Left ventricle myocardium inferior (tissue), 1 donor: ENCODE measurements at regions not wholly inside any gene's neighbourhood (a gene's known extent, or its start where the extent isn't known, plus 50 kb on each side); places are given as distances from the start of the nearest gene placed in this dataset.

ENCODE experiments used
- DNase-seq: peaks from one replicate; pipeline ENCODE4 v3.0.0-alpha.2; 2020
- H3K27ac ChIP-seq: fragments of 200-600 bp; replicated peaks from 2 replicates; pipeline ENCODE4 v1.8.0; 2021
- H3K27me3 ChIP-seq: fragments of 200-600 bp; 2 replicates; pipeline ENCODE4 v1.8.0; 2021; ENCODE audit warnings: low read depth
- H3K36me3 ChIP-seq: fragments of 200-600 bp; 2 replicates; pipeline ENCODE4 v1.8.0; 2021
- H3K4me1 ChIP-seq: fragments of 200-600 bp; 2 replicates; pipeline ENCODE4 v1.8.0; 2021
- H3K4me3 ChIP-seq: fragments of 200-600 bp; 2 replicates; pipeline ENCODE4 v1.8.0; 2021; ENCODE audit warnings: mild to moderate bottlenecking, moderate library complexity
- H3K9me3 ChIP-seq: fragments of 200-600 bp; replicated peaks from 2 replicates; pipeline ENCODE4 v1.8.0; 2021
- intact Hi-C: fragments of 100-400 bp; cut with micrococcal nuclease; formaldehyde crosslinking; loops from one replicate; pipeline ENCODE4 v1.11.0; 2022
- TF ChIP-seq, protein P1 (sequence below): fragments of 200-600 bp; IDR thresholded peaks from 2 replicates; pipeline ENCODE4 v1.8.0; 2021; ENCODE audit warnings: antibody characterized with exemption, mild to moderate bottlenecking, borderline replicate concordance
- donor health status: DM: no; HTN: yes; CAD: no; lungs with severe emphysema.

DNA sequence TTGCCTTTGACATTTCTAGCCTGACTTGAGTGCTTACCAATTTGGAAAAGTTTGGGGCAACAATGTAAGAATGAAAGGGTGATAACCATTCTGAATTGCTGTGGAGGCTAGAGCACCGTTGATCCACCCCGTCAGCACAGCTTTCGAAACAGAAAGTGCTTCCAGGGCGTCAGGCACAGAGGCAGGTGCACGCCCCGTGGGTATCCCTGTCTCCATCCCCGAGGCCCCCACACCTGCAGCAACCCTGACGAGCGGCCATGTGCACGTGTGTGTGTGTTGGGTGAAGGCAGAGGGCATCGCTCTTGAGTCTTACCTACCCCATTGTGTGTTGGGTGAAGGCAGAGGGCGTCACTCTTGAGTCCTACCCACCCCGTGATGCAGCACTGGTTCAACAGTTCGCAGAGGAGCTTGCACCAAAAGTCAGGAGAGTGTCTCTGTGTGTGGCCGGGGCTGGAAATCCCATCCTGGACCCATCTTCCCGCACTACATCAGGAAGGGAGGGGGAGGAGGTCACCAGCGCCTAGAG, 404.5 kb downstream of the BRD1 start:
- no peaks in the 10 kb centered on the region for H3K4me1 ChIP-seq
- DNase-seq = no peak
- no peak overlapping the region for H3K4me3 ChIP-seq
- H3K27ac ChIP-seq = no peak overlapping the region
- TF ChIP-seq, protein P1, sequence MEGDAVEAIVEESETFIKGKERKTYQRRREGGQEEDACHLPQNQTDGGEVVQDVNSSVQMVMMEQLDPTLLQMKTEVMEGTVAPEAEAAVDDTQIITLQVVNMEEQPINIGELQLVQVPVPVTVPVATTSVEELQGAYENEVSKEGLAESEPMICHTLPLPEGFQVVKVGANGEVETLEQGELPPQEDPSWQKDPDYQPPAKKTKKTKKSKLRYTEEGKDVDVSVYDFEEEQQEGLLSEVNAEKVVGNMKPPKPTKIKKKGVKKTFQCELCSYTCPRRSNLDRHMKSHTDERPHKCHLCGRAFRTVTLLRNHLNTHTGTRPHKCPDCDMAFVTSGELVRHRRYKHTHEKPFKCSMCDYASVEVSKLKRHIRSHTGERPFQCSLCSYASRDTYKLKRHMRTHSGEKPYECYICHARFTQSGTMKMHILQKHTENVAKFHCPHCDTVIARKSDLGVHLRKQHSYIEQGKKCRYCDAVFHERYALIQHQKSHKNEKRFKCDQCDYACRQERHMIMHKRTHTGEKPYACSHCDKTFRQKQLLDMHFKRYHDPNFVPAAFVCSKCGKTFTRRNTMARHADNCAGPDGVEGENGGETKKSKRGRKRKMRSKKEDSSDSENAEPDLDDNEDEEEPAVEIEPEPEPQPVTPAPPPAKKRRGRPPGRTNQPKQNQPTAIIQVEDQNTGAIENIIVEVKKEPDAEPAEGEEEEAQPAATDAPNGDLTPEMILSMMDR = no peak
- peaks cover 28% of the 10 kb centered on the region for H3K27me3 ChIP-seq
- intact Hi-C loops = no loop called here
- peaks cover 34% of the 10 kb centered on the region for H3K9me3 ChIP-seq
- H3K36me3 ChIP-seq = no peaks in the 10 kb centered on the region

DNA sequence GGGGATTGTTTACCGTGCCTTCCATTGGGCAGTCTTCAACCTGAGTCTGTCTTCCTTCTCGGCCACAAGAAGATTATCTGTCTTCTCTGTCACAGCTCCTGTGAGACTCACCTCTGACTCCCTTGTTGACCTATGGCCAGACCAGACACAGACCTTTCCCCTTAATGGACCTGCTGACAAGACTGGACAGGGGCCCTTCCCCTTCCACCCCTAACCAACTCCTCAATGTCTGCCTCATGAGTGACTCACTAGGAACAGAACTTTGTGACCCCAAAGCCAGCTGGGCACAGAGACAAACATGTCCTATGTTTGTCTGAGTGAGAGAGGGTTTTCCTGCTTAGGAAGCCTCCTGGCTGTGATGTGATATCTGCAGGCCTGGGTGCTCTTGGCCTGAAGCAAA, 405.0 kb downstream of the BRD1 start:
- Histone ChIP-seq H3K27me3 (peaks cover 23% of the 10 kb centered on the region), H3K27ac (no peak overlapping the region), H3K36me3 (no peaks in the 10 kb centered on the region), H3K4me3 (no peak overlapping the region), H3K4me1 (no peaks in the 10 kb centered on the region), H3K9me3 (peaks cover 34% of the 10 kb centered on the region)
- intact Hi-C loops = no loop called here
- no peak for DNase-seq
- TF ChIP-seq, protein P1 = no peak

DNA sequence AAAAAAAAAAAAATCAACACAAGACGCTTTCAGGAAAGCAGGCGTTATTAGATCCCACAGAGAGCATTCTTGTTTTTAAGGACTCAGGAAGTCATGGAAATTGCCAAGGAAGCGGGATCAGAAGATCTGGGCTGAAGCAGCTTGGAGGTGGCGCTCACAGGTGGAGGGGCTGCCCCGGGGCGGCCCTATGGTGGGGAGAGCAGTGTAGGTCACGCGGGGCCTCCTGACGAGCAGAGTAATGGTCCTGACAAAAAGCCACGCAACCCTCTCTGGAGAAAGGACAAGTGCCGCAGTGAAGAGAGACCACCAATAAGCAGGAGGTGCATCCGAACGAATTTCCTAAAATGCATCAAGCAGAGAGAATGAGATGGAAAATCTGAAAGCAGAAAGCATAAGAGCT, 407.0 kb downstream of the BRD1 start:
- intact Hi-C loops = no loop called here
- H3K36me3 ChIP-seq = no peaks in the 10 kb centered on the region
- H3K27ac ChIP-seq = no peak overlapping the region
- no peak overlapping the region for H3K4me3 ChIP-seq
- TF ChIP-seq, protein P1 = no peak
- no peaks in the 10 kb centered on the region for H3K4me1 ChIP-seq
- peaks cover 22% of the 10 kb centered on the region for H3K27me3 ChIP-seq
- H3K9me3 ChIP-seq = peaks cover 34% of the 10 kb centered on the region
- DNase-seq = no peak

DNA sequence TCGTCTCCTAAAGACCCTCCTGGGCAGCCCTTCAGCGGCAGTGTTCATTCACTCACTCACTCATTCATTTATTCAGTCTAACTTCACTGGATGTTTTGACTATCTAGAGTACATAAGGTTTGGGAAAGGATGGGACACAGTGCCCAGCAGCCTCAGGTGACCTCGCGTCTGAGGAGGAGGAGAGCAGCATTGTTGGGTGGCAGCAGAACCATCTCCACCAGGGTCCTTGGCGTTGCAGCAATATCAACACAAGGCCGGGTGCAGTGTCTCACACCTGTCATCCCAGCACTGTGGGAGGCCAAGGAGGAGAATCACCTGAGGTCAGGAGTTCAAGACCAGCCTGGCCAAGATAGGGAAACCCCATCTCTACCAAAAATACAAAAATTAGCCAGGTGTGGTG, 408.0 kb downstream of the BRD1 start:
- Histone ChIP-seq H3K27me3 (peaks cover 25% of the 10 kb centered on the region), H3K9me3 (peaks cover 34% of the 10 kb centered on the region), H3K27ac (no peak overlapping the region), H3K4me3 (no peak overlapping the region), H3K36me3 (no peaks in the 10 kb centered on the region), H3K4me1 (no peaks in the 10 kb centered on the region)
- TF ChIP-seq, protein P1 = no peak
- no peak for DNase-seq
- intact Hi-C loops = no loop called here

DNA sequence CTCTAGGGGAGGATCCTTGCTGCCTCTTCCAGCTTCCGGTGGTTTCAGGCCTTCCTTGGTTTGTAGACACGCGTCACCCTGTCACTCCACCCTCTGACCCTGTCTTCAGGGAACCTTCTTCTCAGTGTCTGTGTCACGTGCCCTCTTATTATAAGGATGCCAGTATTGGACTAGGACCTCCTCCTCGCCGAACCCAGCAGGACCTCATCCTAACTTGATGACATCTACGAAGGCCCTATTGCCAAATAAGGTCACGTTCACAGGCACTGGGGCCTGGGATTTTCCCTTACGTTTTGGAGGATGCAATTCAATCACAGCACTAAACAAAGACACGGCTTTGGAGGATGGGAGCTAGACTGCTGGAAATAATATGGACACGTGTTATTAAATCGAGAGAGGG, 408.7 kb downstream of the BRD1 start:
- H3K4me3 ChIP-seq = no peak overlapping the region
- H3K27ac ChIP-seq = no peak overlapping the region
- H3K9me3 ChIP-seq = peaks cover 34% of the 10 kb centered on the region
- no peaks in the 10 kb centered on the region for H3K4me1 ChIP-seq
- TF ChIP-seq, protein P1 = no peak
- no peak for DNase-seq
- peaks cover 32% of the 10 kb centered on the region for H3K27me3 ChIP-seq
- H3K36me3 ChIP-seq = no peaks in the 10 kb centered on the region
- intact Hi-C loops = no loop called here
